Liver (tissue), 3 donors: ENCODE measurements at regions not wholly inside any gene's neighbourhood (a gene's known extent, or its start where the extent isn't known, plus 50 kb on each side); places are given as distances from the start of the nearest gene placed in this dataset.

Experiments
- ATF3 ChIP-seq: IDR thresholded peaks from 2 replicates; pipeline ENCODE4 v1.6.1; 2016; ENCODE audit warnings: antibody characterized with exemption
- EGR1 ChIP-seq, 2 donors: IDR thresholded peaks; 2 replicates each; pipeline ENCODE4 v1.6.1; 2016 to 2018; ENCODE audit warnings: antibody characterized with exemption in 2 of 2, low read depth in 2 of 2
- FOXA2 ChIP-seq: IDR thresholded peaks from 2 replicates; pipeline ENCODE4 v1.6.1; 2016; ENCODE audit warnings: antibody characterized with exemption
- HNF4G ChIP-seq: IDR thresholded peaks from 2 replicates; pipeline ENCODE4 v1.6.1; 2016; ENCODE audit warnings: antibody characterized with exemption
- JUND ChIP-seq, 2 donors: IDR thresholded peaks; 2 replicates each; pipeline ENCODE4 v1.6.1; 2016; ENCODE audit warnings: antibody characterized with exemption in 2 of 2
- RAD21 ChIP-seq, 2 donors: IDR thresholded peaks; 2 replicates each; pipeline ENCODE4 v1.6.1; 2016; ENCODE audit warnings: antibody characterized with exemption in 2 of 2, mild to moderate bottlenecking in 2 of 2
- RXRA ChIP-seq, 2 donors: IDR thresholded peaks; 2 replicates each; pipeline ENCODE4 v1.6.1; 2017 to 2018; ENCODE audit warnings: antibody characterized with exemption in 2 of 2, mild to moderate bottlenecking in 1 of 2
- SP1 ChIP-seq: IDR thresholded peaks from 2 replicates; pipeline ENCODE4 v1.6.1; 2018; ENCODE audit warnings: antibody characterized with exemption, mild to moderate bottlenecking
- TAF1 ChIP-seq: conservative IDR thresholded peaks from 2 replicates; pipeline ENCODE4 v1.6.1; 2016; ENCODE audit warnings: antibody characterized with exemption, mild to moderate bottlenecking
- YY1 ChIP-seq: IDR thresholded peaks from 2 replicates; pipeline ENCODE4 v1.6.1; 2016; ENCODE audit warnings: antibody characterized with exemption, mild to moderate bottlenecking
- TF ChIP-seq, protein P1 (sequence below): fragments of 150-350 bp; IDR thresholded peaks from 2 replicates; pipeline ENCODE4 v1.5.1; 2017; ENCODE audit warnings: improper control_type of control experiment, low read depth, low read length; ENCODE audit not compliant: missing input control
- TF ChIP-seq, protein P2 (sequence below): IDR thresholded peaks from 2 replicates; pipeline ENCODE4 v1.6.1; 2016; ENCODE audit warnings: antibody characterized with exemption, mild to moderate bottlenecking
- donor health status: healthy.
- donor health status: healthy.

DNA sequence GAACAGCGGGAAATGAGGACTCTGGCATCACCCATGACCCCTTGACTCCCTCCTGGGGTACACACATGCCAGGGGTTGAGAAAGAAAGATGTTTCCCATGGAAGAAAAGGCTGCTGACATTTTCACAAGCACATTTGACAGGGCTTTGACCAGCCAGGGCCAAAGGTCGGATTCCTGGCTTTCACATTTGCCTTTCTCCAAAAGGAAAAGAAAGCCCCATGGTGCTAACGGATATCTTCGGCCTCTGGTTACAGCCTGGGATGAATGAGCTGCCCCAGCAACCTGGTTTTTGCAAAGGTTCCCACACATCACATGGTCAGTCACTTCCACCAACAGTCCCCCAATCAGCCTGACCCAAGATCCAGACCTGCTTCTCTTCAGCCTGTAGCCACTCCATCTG lies 478.2 kb upstream of the CDH11 start:
- TF ChIP-seq, protein P1, sequence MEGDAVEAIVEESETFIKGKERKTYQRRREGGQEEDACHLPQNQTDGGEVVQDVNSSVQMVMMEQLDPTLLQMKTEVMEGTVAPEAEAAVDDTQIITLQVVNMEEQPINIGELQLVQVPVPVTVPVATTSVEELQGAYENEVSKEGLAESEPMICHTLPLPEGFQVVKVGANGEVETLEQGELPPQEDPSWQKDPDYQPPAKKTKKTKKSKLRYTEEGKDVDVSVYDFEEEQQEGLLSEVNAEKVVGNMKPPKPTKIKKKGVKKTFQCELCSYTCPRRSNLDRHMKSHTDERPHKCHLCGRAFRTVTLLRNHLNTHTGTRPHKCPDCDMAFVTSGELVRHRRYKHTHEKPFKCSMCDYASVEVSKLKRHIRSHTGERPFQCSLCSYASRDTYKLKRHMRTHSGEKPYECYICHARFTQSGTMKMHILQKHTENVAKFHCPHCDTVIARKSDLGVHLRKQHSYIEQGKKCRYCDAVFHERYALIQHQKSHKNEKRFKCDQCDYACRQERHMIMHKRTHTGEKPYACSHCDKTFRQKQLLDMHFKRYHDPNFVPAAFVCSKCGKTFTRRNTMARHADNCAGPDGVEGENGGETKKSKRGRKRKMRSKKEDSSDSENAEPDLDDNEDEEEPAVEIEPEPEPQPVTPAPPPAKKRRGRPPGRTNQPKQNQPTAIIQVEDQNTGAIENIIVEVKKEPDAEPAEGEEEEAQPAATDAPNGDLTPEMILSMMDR = no peak
- TF ChIP-seq RXRA (IDR thresholded peaks at IDR 0.05) (no peak), ATF3 (no peak), EGR1 (IDR thresholded peaks at IDR 0.05; ENCODE audit: low read depth in 2 of 2) (no peak), SP1 (no peak), YY1 (no peak), RAD21 (IDR thresholded peaks at IDR 0.05) (no peak), FOXA2 (no peak), JUND (IDR thresholded peaks at IDR 0.05) (no peak), TAF1 (no peak), HNF4G (no peak)
- TF ChIP-seq, protein P2, sequence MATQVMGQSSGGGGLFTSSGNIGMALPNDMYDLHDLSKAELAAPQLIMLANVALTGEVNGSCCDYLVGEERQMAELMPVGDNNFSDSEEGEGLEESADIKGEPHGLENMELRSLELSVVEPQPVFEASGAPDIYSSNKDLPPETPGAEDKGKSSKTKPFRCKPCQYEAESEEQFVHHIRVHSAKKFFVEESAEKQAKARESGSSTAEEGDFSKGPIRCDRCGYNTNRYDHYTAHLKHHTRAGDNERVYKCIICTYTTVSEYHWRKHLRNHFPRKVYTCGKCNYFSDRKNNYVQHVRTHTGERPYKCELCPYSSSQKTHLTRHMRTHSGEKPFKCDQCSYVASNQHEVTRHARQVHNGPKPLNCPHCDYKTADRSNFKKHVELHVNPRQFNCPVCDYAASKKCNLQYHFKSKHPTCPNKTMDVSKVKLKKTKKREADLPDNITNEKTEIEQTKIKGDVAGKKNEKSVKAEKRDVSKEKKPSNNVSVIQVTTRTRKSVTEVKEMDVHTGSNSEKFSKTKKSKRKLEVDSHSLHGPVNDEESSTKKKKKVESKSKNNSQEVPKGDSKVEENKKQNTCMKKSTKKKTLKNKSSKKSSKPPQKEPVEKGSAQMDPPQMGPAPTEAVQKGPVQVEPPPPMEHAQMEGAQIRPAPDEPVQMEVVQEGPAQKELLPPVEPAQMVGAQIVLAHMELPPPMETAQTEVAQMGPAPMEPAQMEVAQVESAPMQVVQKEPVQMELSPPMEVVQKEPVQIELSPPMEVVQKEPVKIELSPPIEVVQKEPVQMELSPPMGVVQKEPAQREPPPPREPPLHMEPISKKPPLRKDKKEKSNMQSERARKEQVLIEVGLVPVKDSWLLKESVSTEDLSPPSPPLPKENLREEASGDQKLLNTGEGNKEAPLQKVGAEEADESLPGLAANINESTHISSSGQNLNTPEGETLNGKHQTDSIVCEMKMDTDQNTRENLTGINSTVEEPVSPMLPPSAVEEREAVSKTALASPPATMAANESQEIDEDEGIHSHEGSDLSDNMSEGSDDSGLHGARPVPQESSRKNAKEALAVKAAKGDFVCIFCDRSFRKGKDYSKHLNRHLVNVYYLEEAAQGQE = no peak
